Endothelial cell (in vitro differentiated cells): ENCODE measurements at regions not wholly inside any gene's neighbourhood (a gene's known extent, or its start where the extent isn't known, plus 50 kb on each side); places are given as distances from the start of the nearest gene placed in this dataset.

Experiments
- DNase-seq: peaks from one replicate; pipeline ENCODE4 v3.0.0; 2021; ENCODE audit warnings: low spot score
- H3K27ac Mint-ChIP-seq: one replicate; pipeline ENCODE4 v1.8.0; 2021; ENCODE audit warnings: mixed read lengths, inconsistent platforms; ENCODE audit not compliant: unreplicated experiment
- H3K27me3 Mint-ChIP-seq: one replicate; pipeline ENCODE4 v1.8.0; 2021; ENCODE audit warnings: mild to moderate bottlenecking, moderate library complexity, mixed read lengths, inconsistent platforms; ENCODE audit not compliant: unreplicated experiment
- H3K36me3 Mint-ChIP-seq: one replicate; pipeline ENCODE4 v1.8.0; 2021; ENCODE audit warnings: mild to moderate bottlenecking, low read depth, mixed read lengths, inconsistent platforms; ENCODE audit not compliant: unreplicated experiment
- H3K4me1 Mint-ChIP-seq: one replicate; pipeline ENCODE4 v1.8.0; 2021; ENCODE audit warnings: mild to moderate bottlenecking, mixed read lengths, inconsistent platforms; ENCODE audit not compliant: unreplicated experiment
- H3K4me3 Mint-ChIP-seq: one replicate; pipeline ENCODE4 v1.8.0; 2021; ENCODE audit warnings: mild to moderate bottlenecking, mixed read lengths, inconsistent platforms; ENCODE audit not compliant: unreplicated experiment
- H3K9me3 Mint-ChIP-seq: one replicate; pipeline ENCODE4 v1.8.0; 2021; ENCODE audit warnings: mixed read lengths, inconsistent platforms; ENCODE audit not compliant: unreplicated experiment
- TF ChIP-seq, protein P1 (sequence below): fragments of 200-600 bp; sonication (generic); IDR thresholded peaks from one replicate; pipeline ENCODE4 v1.5.0; 2021; ENCODE audit warnings: antibody characterized with exemption; ENCODE audit not compliant: unreplicated experiment

DNA sequence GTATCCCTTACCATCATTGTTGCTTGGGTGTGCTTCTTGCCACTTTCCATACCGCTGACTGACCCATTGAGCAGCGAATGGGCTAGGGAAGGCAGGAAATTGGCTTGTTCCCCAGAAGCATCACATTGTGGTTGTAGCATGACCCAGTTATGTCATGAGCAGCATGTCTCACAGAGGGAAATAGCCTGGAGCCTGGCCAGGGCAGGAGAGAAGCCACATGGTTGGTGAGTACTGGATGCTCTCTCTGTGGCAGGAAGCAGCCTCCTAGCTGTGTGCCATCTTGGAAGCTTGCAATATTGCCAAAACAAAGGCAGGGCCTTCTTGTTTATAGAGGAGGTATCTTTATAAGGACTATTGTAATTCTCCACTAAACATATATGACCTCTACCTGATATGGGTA, 482.6 kb downstream of the PIK3C3 start:
- no peak for DNase-seq
- no peak overlapping the region for H3K27ac Mint-ChIP-seq
- H3K4me3 Mint-ChIP-seq, result no peak overlapping the region
- H3K4me1 Mint-ChIP-seq, result no peaks in the 10 kb centered on the region
- no peaks in the 10 kb centered on the region for H3K36me3 Mint-ChIP-seq
- TF ChIP-seq, protein P1, sequence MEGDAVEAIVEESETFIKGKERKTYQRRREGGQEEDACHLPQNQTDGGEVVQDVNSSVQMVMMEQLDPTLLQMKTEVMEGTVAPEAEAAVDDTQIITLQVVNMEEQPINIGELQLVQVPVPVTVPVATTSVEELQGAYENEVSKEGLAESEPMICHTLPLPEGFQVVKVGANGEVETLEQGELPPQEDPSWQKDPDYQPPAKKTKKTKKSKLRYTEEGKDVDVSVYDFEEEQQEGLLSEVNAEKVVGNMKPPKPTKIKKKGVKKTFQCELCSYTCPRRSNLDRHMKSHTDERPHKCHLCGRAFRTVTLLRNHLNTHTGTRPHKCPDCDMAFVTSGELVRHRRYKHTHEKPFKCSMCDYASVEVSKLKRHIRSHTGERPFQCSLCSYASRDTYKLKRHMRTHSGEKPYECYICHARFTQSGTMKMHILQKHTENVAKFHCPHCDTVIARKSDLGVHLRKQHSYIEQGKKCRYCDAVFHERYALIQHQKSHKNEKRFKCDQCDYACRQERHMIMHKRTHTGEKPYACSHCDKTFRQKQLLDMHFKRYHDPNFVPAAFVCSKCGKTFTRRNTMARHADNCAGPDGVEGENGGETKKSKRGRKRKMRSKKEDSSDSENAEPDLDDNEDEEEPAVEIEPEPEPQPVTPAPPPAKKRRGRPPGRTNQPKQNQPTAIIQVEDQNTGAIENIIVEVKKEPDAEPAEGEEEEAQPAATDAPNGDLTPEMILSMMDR, result no peak
- no peaks in the 10 kb centered on the region for H3K27me3 Mint-ChIP-seq
- H3K9me3 Mint-ChIP-seq, result no peaks in the 10 kb centered on the region

DNA sequence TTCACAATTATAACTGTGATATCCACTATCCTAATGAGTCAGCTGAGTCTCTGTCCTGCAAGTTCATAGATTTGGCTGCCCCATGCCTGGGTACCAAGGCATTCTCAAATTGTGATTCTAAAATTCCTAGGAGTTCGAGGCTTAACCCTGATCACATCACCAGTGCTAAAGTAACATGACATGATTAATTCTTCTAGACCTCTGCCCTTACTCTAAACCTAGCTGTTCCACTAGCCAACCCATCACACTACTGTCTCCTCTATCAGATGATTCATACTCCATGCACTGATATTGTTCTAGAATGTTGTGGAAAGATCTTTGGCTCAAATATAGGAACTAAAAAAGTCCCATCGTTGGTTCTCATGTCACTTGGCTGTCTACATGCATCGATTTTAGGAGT, 487.6 kb downstream of the PIK3C3 start:
- H3K4me1 Mint-ChIP-seq, result no peaks in the 10 kb centered on the region
- peaks cover 8% of the 10 kb centered on the region for H3K9me3 Mint-ChIP-seq
- TF ChIP-seq, protein P1, result no peak
- no peaks in the 10 kb centered on the region for H3K27me3 Mint-ChIP-seq
- DNase-seq, result no peak
- H3K27ac Mint-ChIP-seq, result no peak overlapping the region
- H3K4me3 Mint-ChIP-seq, result no peak overlapping the region
- H3K36me3 Mint-ChIP-seq, result peaks cover 5% of the 10 kb centered on the region

DNA sequence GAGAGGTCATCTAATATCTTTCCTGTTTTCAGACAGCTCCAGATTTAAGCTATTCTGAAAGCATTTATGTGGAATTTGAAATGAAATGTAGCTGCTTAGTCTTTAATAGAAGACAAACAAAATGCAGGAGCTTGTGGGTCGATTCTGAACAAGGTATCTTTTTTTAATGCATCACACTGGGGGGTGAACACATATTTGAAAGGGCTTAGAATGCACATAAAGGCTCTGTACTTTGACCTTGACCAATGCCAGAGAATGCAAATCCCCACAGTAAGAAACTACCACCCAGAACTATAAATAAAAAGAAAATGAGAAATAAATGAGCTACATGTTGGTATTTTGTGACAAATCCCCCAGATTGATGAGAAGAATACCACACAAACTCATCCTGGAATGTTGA, 489.3 kb downstream of the PIK3C3 start:
- H3K4me1 Mint-ChIP-seq, result no peaks in the 10 kb centered on the region
- TF ChIP-seq, protein P1, result no peak
- H3K27me3 Mint-ChIP-seq, result no peaks in the 10 kb centered on the region
- peaks cover 5% of the 10 kb centered on the region for H3K36me3 Mint-ChIP-seq
- DNase-seq, result no peak
- H3K9me3 Mint-ChIP-seq, result peaks cover 8% of the 10 kb centered on the region
- no peak overlapping the region for H3K4me3 Mint-ChIP-seq
- H3K27ac Mint-ChIP-seq, result no peak overlapping the region

DNA sequence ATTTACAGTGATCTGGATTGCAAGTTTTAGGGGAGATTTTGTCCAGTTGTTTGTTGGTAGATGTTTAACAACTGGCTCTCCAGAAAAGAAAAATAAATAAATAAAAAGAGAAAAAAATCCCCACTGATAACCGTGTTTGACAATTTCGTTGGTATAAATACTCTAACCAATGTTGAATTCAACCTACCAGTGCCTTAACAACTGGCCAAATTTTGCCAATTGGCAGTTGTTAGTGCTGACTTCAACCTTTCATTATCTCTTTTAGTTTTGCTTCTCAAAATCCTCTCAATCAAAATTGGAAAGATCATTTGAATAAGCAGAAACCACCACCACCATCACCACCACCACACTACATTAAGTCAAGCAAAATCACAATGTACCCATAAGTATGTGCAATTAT, 490.3 kb downstream of the PIK3C3 start:
- Mint-ChIP-seq H3K9me3 (peaks cover 8% of the 10 kb centered on the region), H3K27me3 (no peaks in the 10 kb centered on the region), H3K4me1 (no peaks in the 10 kb centered on the region), H3K27ac (no peak overlapping the region), H3K36me3 (peaks cover 5% of the 10 kb centered on the region), H3K4me3 (no peak overlapping the region)
- no peak for DNase-seq
- TF ChIP-seq, protein P1, result no peak

DNA sequence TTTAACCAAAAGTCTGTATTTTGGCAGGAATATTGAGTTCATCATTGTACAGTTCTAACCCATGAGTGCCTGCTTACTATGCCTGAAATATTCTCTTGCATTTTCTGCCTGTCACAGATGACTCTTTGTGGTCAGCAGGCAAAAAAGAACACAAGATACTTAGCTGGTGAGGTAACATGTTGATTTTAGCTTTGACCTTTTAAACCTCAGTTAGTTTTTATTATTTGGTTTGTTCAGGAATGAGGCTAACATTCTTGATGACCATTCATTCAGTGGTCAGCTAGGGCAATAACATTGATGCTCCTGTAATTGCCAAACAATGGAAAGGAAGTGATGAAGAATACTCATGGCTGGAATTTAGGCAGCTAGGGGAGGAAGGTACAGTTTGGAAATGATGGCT, 491.2 kb downstream of the PIK3C3 start:
- Mint-ChIP-seq H3K36me3 (peaks cover 5% of the 10 kb centered on the region), H3K9me3 (peaks cover 8% of the 10 kb centered on the region), H3K27ac (no peak overlapping the region), H3K4me1 (no peaks in the 10 kb centered on the region), H3K4me3 (no peak overlapping the region), H3K27me3 (no peaks in the 10 kb centered on the region)
- DNase-seq, result no peak
- TF ChIP-seq, protein P1, result no peak
